ENCODE measurements at regions not wholly inside any gene's neighbourhood (a gene's known extent, or its start where the extent isn't known, plus 50 kb on each side); places are given as distances from the start of the nearest gene placed in this dataset.

DNA sequence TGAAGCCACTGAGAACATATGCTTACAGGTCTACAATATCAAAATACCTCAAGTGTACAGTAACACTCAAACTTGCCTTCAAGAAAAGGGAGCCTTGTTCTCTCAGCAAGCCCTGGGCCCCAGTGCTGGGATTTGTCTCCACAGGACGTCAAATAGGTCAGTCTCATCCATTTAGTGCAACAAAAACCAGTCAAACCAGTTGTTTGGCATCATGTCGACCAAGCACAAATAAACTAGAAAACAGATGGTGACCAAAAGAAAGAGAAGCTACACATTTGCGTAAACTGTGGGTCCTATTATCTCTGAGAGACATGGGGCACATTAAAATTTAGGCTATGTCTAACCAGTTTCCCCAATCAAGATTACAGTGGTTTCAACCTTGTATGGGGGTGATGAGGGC lies 182.6 kb upstream of the PKDCC start:
- DNase-seq (ENCODE audit: extremely low read depth in 1 of 2, low read depth in 1 of 2): no peak

DNA sequence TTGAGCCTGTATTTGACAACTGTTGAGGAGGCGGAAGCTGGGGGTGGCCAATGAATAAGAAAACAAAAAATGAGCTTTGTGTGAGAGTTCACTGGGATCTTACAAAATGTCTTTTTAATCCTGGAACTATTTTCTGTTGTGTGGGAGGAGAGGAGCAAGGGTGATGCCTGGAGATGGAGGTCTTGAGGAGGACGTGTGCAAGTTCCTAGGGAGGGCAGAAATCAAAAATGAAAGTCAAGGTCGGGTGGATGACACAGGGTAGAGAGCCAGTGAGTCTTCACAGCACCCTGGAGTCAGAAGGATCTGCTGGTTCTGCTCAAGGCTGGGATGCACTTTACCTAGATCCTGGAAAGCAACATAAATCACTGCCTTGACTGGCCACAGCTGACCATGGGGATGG lies 180.3 kb upstream of the PKDCC start:
- no peak for DNase-seq (ENCODE audit: extremely low read depth in 1 of 2, low read depth in 1 of 2)

DNA sequence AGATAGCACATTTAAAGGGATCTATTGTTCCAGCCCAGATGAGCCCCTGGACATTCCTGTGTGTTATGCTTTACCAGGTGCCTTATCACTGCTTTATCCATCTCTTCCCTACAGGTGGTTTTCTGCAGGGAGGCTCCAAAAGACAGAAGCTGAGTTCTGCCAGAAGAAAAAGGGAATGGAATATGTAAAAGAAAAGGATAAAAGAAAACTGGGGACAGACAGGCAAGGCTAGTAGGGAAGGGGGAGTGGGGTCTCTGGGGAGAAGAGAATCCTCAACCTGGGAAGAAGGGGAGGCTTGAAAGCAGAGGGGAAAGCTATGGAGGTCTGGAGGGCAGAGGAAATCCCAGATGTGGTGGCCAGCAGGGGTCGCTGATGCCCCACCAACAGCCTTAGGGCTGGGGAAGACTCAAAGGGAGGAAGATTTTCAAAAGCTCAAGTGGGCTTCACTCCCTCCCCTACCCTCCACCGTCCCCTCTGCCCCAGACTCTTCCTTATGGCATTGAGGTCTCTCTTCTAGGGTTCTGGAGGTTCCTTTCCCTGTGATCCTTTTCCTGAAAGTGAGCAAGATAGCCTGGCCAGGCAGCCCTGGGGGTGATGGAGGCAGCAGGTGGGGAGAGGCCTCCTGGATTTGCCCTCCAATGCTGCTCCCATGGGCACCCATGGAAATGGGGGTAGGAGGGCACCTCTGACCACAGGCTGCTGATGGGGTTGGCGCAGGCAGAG lies 178.1 kb upstream of the PKDCC start:
- peak; percentile 38 to 58 for DNase-seq (ENCODE audit: extremely low read depth in 1 of 2, low read depth in 1 of 2)

- no peak for DNase-seq (ENCODE audit: extremely low read depth in 1 of 2, low read depth in 1 of 2)
Observed at GRCh38 chr2:41870265-41870585, 177.6 kb upstream of the PKDCC start.

GRCh38 chr2:41871080-41871479 lies 176.7 kb upstream of the PKDCC start:
- DNase-seq (ENCODE audit: extremely low read depth in 1 of 2, low read depth in 1 of 2): no peak

DNA sequence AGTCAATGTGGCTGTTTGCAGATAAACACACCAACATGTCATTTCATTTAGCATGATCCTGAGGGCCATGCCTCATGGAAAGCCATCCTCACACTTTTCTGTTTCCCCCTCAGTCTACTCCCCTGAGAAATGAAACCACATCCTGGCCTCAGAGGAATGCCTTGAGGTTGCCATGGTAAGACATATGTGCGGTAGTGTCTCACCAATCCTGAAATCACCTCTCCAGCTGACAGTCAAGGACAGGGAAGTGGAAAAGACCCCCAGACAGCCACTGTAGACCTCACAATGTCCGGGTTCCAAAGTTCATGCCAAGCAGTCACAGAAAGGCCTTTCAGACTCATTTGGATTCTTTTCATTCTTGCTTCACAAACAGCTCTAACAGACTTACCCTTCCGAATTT lies 175.2 kb upstream of the PKDCC start:
- no peak for DNase-seq (ENCODE audit: extremely low read depth in 1 of 2, low read depth in 1 of 2)

DNA sequence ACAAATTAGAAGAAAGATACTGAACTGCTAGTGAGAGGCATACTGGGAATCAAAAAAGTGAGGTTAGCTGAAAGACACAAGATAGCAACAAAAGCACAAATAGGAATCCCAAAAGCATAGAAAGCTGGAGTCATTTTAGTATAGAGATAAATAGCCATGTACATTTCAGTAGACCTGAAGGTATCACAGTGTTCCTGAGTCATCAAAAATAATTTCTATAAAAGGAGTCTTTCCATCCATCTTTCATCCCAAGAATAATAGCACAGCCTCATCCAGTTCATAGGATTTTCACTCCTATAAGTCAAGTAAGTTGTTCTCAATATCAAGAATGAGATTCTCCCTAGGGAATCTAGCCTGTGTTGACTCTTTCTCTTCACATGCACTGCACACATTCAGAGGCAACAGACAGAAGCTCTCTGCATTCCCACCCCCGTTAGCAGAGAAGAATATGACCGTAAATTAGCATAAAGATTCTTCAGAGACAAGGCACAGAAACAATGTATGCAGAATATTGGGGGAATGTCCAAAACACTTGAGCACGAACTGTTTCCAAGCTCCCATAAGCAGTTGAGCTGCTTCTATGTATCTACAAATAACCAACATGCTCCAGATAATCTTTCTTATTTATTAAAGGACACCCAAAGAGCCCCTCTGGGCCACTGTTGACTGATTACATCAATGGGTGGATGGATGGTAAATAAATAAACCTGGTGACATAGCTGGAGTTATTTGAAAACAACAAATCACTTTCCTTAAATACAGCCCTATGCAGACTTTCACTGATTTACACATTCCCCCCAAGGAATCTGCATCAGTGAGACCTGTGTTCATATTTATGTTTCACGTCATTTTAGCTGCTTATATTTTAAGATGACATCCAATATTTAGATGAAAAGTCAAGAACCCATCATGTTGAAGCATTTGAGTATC lies 174.5 kb upstream of the PKDCC start:
- no peak for DNase-seq (ENCODE audit: extremely low read depth in 1 of 2, low read depth in 1 of 2)

GRCh38 chr2:41877114-41877678 lies 170.6 kb upstream of the PKDCC start:
- DNase-seq (ENCODE audit: extremely low read depth in 1 of 2, low read depth in 1 of 2): no peak

GRCh38 chr2:41878056-41878455 lies 169.8 kb upstream of the PKDCC start:
- no peak for DNase-seq (ENCODE audit: extremely low read depth in 1 of 2, low read depth in 1 of 2)

DNA sequence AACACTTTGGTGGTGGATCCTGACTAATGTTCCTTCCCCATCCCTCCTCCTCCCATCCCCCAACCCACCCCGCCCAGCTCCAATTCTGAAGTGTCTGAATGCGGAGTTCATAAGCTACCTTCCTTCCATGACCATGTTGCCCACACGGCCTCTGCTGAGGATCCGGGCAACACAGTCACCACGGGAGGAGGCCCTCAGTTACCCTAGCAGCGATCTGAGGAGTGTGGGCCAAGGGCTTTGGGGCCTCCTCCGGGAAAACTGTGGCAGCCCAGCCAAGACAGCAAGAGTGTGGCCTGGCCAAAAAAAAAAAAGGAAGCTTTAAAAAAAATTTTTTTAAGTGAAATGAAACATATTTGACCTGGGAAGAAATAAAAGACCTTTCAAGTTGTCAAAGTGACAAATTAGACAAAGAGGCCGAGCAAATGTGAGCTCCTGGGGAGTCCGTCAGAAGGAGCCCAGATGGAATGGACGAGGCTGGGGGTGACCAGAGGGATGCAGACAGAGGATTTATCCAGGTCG lies 169.0 kb upstream of the PKDCC start:
- no peak for DNase-seq (ENCODE audit: extremely low read depth in 1 of 2, low read depth in 1 of 2)

DNA sequence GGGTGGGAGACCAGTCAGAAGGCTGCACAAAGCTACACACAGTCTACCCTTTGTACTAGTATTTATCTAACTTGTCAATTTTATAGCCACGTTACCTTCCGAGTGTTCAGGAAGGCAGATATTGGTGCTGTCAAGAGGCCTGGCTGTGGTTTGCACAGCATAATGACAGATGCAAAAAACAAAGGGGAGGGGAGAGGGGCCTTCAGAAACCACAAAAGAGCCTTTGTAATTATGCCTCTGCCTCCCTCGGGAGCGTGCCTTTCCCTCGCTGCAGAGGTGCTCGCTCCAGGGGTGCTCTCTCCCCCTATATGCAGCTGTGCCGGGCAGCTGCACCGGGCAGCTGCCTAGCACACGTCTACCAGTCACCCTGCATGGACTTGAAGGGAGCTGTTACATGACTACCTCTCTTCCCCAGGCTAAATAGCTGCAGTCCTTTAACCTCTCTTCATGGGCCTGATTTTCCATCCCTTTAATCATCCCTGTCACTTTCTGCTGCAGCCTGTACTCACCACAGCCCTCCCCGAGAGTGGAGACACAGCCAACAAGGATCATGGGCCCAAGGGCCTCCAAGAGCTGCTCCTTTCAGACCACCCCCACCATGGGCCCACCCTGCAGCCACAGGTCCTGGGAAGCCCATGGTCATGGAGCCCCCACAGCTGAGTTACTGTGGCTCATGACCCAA lies 168.4 kb upstream of the PKDCC start:
- no peak for DNase-seq (ENCODE audit: extremely low read depth in 1 of 2, low read depth in 1 of 2)

DNA sequence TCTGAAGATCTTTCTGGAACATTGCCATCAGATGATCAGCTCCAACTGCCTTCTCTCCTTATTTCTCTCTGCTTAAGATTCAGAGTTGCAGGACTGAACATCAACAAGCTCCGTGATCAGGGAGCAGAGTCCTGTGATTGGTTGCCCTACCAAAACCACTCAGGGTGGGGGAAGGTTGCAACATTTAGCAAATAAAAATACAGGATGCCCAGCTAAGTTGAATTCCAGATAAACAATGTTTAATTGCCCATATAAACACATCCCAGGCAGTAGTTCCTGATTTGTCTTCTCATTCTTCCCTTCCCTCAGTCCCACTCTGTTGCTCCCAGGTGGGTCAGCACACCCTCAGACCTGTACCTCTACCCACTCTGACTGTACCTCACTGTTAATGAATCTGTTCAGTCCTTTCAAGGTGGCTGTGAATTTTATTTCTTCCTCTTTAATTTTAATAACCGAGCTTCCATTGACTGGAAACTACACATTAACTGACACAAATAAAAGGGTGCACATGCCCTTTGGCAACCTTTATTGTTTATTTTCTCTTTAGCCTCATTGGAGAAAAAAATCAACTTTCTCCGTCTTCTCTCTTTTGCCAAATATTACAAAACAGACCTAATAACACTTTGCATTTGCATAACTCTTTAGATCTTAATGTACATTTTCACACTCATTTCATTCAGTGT lies 167.1 kb upstream of the PKDCC start:
- no peak for DNase-seq (ENCODE audit: extremely low read depth in 1 of 2, low read depth in 1 of 2)

- DNase-seq (ENCODE audit: extremely low read depth in 1 of 2, low read depth in 1 of 2): no peak
Observed at GRCh38 chr2:41881249-41881648, 166.6 kb upstream of the PKDCC start.

GRCh38 chr2:41884718-41885117 lies 163.1 kb upstream of the PKDCC start:
- DNase-seq (ENCODE audit: extremely low read depth in 1 of 2, low read depth in 1 of 2): no peak

GRCh38 chr2:41886145-41886664 lies 161.6 kb upstream of the PKDCC start:
- no peak for DNase-seq (ENCODE audit: extremely low read depth in 1 of 2, low read depth in 1 of 2)

- DNase-seq (ENCODE audit: extremely low read depth in 1 of 2, low read depth in 1 of 2): no peak
Observed at GRCh38 chr2:41886757-41887156, 161.1 kb upstream of the PKDCC start.

- no peak for DNase-seq (ENCODE audit: extremely low read depth in 1 of 2, low read depth in 1 of 2)
Observed at GRCh38 chr2:41890341-41890740, 157.5 kb upstream of the PKDCC start.

DNA sequence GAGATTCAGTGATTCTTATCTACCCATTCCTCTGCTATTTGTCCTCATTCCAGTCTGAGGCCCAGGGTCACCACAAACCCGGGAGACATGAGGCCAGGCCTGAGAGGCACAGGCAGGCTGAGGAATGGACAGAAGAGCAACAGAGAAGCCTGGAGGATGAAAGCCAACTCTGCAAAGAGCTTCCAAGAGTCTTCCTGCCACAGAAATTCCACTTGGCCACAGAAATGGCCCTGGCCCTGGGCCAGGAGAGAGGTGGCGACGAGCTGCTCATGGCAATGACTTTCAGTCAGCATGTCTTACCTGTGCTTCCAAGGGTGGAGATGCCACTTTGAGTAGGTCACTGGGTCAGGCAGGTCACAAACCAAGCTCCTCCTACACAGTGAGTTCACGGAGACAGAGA lies 155.3 kb upstream of the PKDCC start:
- DNase-seq (ENCODE audit: extremely low read depth in 1 of 2, low read depth in 1 of 2): no peak

GRCh38 chr2:41894563-41895333 lies 153.1 kb upstream of the PKDCC start:
- DNase-seq (ENCODE audit: extremely low read depth in 1 of 2, low read depth in 1 of 2): no peak

- DNase-seq (ENCODE audit: extremely low read depth in 1 of 2, low read depth in 1 of 2): no peak
Observed at GRCh38 chr2:41895334-41895664, 152.5 kb upstream of the PKDCC start.
